ENCODE measurements at regions not wholly inside any gene's neighbourhood (a gene's known extent, or its start where the extent isn't known, plus 50 kb on each side); places are given as distances from the start of the nearest gene placed in this dataset.

GRCh38 chr3:194029846-194030245 lies 106.1 kb upstream of the HES1 start:
- intact Hi-C loops (cut with micrococcal nuclease): no loop called here
- H3K27ac ChIP-seq (ENCODE audit: low read depth, low read length): no peak overlapping the region
- H3K9me2 ChIP-seq (ENCODE audit: insufficient read depth): no peaks in the 10 kb centered on the region
- peaks cover 0 to 12% of the 10 kb centered on the region in 2 experiments; a peak in 1 of 4 replicates for H3K4me1 ChIP-seq (ENCODE audit: control insufficient read depth in 1 of 2, insufficient read depth in 2 of 2, low read length in 2 of 2)
- DNase-seq (ENCODE audit: low read depth, low spot score) (no peak), ATAC-seq (no peak)
- peaks cover 5% of the 10 kb centered on the region; the same call in 1 of the 2 replicates for H3K27me3 ChIP-seq (ENCODE audit: insufficient read depth, low read length)
- H4K20me1 ChIP-seq (ENCODE audit: insufficient read depth): no peaks in the 10 kb centered on the region
- ChIA-PET RAD21 (ENCODE audit: low non-redundant PET in 1 of 2, low total read pairs in 2 of 2, uncharacterized antibody in 2 of 2, unreplicated experiment in 2 of 2) (no interaction called here), POLR2A (interaction anchor here (0.6 kb wide), 1 partner anchor 8 kb away, joined by 3 read pairs; no protein-coding TSS in a partner anchor), CTCF (no interaction called here)
- no peaks in the 10 kb centered on the region for H3K9me3 ChIP-seq (ENCODE audit: control insufficient read depth in 1 of 2, insufficient read depth in 1 of 2, low read depth in 1 of 2, low read length in 2 of 2)
- H3K4me2 ChIP-seq (ENCODE audit: low read length): no peak overlapping the region
- no peak overlapping the region for H3K9ac ChIP-seq (ENCODE audit: low read length)
- TF ChIP-seq EGR1 (IDR thresholded peaks at IDR 0.05; ENCODE audit: low read depth): no peak
- no peak for TF ChIP-seq EZH2 (IDR thresholded peaks at IDR 0.05)
- TF ChIP-seq POLR2A (IDR thresholded peaks at IDR 0.05; ENCODE audit: borderline replicate concordance, extremely low read depth, insufficient read depth, insufficient read length): no peak
- no peak for TF ChIP-seq YY1 (IDR thresholded peaks at IDR 0.05; ENCODE audit: extremely low read depth, insufficient replicate concordance, low read depth, low read length)
- TF ChIP-seq ATF3 (IDR thresholded peaks at IDR 0.05): no peak
- TF ChIP-seq ELF1 (IDR thresholded peaks at IDR 0.05; ENCODE audit: borderline replicate concordance, low read depth): no peak
- no peak for TF ChIP-seq CTCF (IDR thresholded peaks at IDR 0.05 in 2 of 3, conservative IDR thresholded peaks at IDR 0.05 in 1 of 3; ENCODE audit: borderline replicate concordance in 1 of 3, insufficient read depth in 1 of 3, low read depth in 2 of 3, low read length in 2 of 3)
- TF ChIP-seq EZH2phosphoT487 (IDR thresholded peaks at IDR 0.05; ENCODE audit: borderline replicate concordance): no peak
- TF ChIP-seq CEBPB (IDR thresholded peaks at IDR 0.05; ENCODE audit: low read depth): no peak
- TF ChIP-seq FOSL1 (IDR thresholded peaks at IDR 0.05; ENCODE audit: low read depth): no peak
- no peak for TF ChIP-seq TCF7L2 (IDR thresholded peaks at IDR 0.05; ENCODE audit: borderline replicate concordance, extremely low read depth, insufficient read depth, insufficient read length)
- TF ChIP-seq REST (IDR thresholded peaks at IDR 0.05; ENCODE audit: low read depth): no peak
- no peak for TF ChIP-seq POLR2AphosphoS5 (IDR thresholded peaks at IDR 0.05; ENCODE audit: low read depth, low read length)
- TF ChIP-seq ZFX (IDR thresholded peaks at IDR 0.05): no peak
- no peak for TF ChIP-seq SP1 (IDR thresholded peaks at IDR 0.05; ENCODE audit: low read depth)
- no peak for TF ChIP-seq MAX (IDR thresholded peaks at IDR 0.05)
- no peak for TF ChIP-seq SIN3A (IDR thresholded peaks at IDR 0.05; ENCODE audit: low read depth)
- no peak for TF ChIP-seq RAD21 (IDR thresholded peaks at IDR 0.05; ENCODE audit: low read depth)
- TF ChIP-seq SRF (IDR thresholded peaks at IDR 0.05; ENCODE audit: low read depth): no peak
- no peak overlapping the region for H2AFZ ChIP-seq (ENCODE audit: low read depth, low read length, poor library complexity, severe bottlenecking)
- no peaks in the 10 kb centered on the region for H3K36me3 ChIP-seq (ENCODE audit: control insufficient read depth in 1 of 2, insufficient read depth in 2 of 2, low read length in 2 of 2)
- no TSS peak for BruUV-seq (replicated peaks)
- H3K4me3 ChIP-seq (replicated peaks in 1 of 2; ENCODE audit: low read depth in 1 of 2, low read length in 2 of 2): no peak overlapping the region
- H3K79me2 ChIP-seq (ENCODE audit: insufficient read depth, low read length): no peaks in the 10 kb centered on the region
